Activated CD4-positive, CD25-positive, alpha-beta regulatory T cell treated with anti-CD3 and anti-CD28 coated beads, Interleukin-2, amount 50 U/mL, for 72 hours (primary cell): ENCODE measurements at regions not wholly inside any gene's neighbourhood (a gene's known extent, or its start where the extent isn't known, plus 50 kb on each side); places are given as distances from the start of the nearest gene placed in this dataset.

Experiments
- DNase-seq: peaks from one replicate; pipeline ENCODE4 v3.0.0; 2021

- DNase-seq, result no peak
These were observed 258.4 kb upstream of the CRY1 start for GRCh38 chr12:107351713-107352112.

- no peak for DNase-seq
These were observed 259.2 kb upstream of the CRY1 start for GRCh38 chr12:107352347-107353081.

- no peak for DNase-seq
These were observed 260.0 kb upstream of the CRY1 start for GRCh38 chr12:107353312-107353711.

GRCh38 chr12:107355004-107355565 lies 261.7 kb upstream of the CRY1 start:
- no peak for DNase-seq

- DNase-seq, result no peak
These were observed 262.3 kb upstream of the CRY1 start for GRCh38 chr12:107355612-107356011.

- no peak for DNase-seq
These were observed 263.1 kb upstream of the CRY1 start for GRCh38 chr12:107356266-107356936.

GRCh38 chr12:107356937-107357295 lies 263.6 kb upstream of the CRY1 start:
- DNase-seq, result no peak

GRCh38 chr12:107359382-107359781 lies 266.0 kb upstream of the CRY1 start:
- no peak for DNase-seq

- no peak for DNase-seq
These were observed 266.7 kb upstream of the CRY1 start for GRCh38 chr12:107360033-107360432.

GRCh38 chr12:107360482-107360881 lies 267.1 kb upstream of the CRY1 start:
- DNase-seq, result no peak

GRCh38 chr12:107361970-107362369 lies 268.6 kb upstream of the CRY1 start:
- DNase-seq, result no peak

- DNase-seq, result no peak
These were observed 269.6 kb upstream of the CRY1 start for GRCh38 chr12:107362960-107363359.

- DNase-seq, result no peak
These were observed 271.6 kb upstream of the CRY1 start for GRCh38 chr12:107364875-107365518.

- DNase-seq, result no peak
These were observed 272.4 kb upstream of the CRY1 start for GRCh38 chr12:107365703-107366102.

GRCh38 chr12:107366322-107366721 lies 273.0 kb upstream of the CRY1 start:
- no peak for DNase-seq

- peak; percentile 40 for DNase-seq
These were observed 275.2 kb upstream of the CRY1 start for GRCh38 chr12:107368586-107368985.

GRCh38 chr12:107369006-107369405 lies 275.7 kb upstream of the CRY1 start:
- DNase-seq, result no peak

- no peak for DNase-seq
These were observed 276.3 kb upstream of the CRY1 start for GRCh38 chr12:107369679-107370078.

GRCh38 chr12:107372229-107372658 lies 278.9 kb upstream of the CRY1 start:
- DNase-seq, result no peak

- no peak for DNase-seq
These were observed 280.0 kb upstream of the CRY1 start for GRCh38 chr12:107373238-107373809.

GRCh38 chr12:107374161-107374840 lies 281.0 kb upstream of the CRY1 start:
- no peak for DNase-seq

- no peak for DNase-seq
These were observed 281.9 kb upstream of the CRY1 start for GRCh38 chr12:107375231-107375630.
